ENCODE measurements at regions not wholly inside any gene's neighbourhood (a gene's known extent, or its start where the extent isn't known, plus 50 kb on each side); places are given as distances from the start of the nearest gene placed in this dataset.

GRCh38 chr5:61650661-61651060 lies 318.6 kb downstream of the ZSWIM6 start:
- no peak for TF ChIP-seq CTCF (IDR thresholded peaks at IDR 0.05; ENCODE audit: low read length, missing control alignments)
- DNase-seq (ENCODE audit: low read depth), result no peak
- H3K4me3 ChIP-seq (replicated peaks; ENCODE audit: low read depth, low read length), result no peak overlapping the region

- no peak for DNase-seq (ENCODE audit: low read depth)
- no peak for TF ChIP-seq CTCF (IDR thresholded peaks at IDR 0.05; ENCODE audit: low read length, missing control alignments)
- H3K4me3 ChIP-seq (replicated peaks; ENCODE audit: low read depth, low read length), result no peak overlapping the region
Measured at GRCh38 chr5:61651195-61651594, 319.1 kb downstream of the ZSWIM6 start.

GRCh38 chr5:61652916-61653315 lies 320.9 kb downstream of the ZSWIM6 start:
- TF ChIP-seq CTCF (IDR thresholded peaks at IDR 0.05; ENCODE audit: low read length, missing control alignments), result no peak
- no peak for DNase-seq (ENCODE audit: low read depth)
- H3K4me3 ChIP-seq (replicated peaks; ENCODE audit: low read depth, low read length), result no peak overlapping the region

- DNase-seq (ENCODE audit: low read depth), result no peak
- TF ChIP-seq CTCF (IDR thresholded peaks at IDR 0.05; ENCODE audit: low read length, missing control alignments), result no peak
Measured at GRCh38 chr5:61653807-61654580, 321.9 kb downstream of the ZSWIM6 start.

GRCh38 chr5:61654876-61655275 lies 322.8 kb downstream of the ZSWIM6 start:
- TF ChIP-seq CTCF (IDR thresholded peaks at IDR 0.05; ENCODE audit: low read length, missing control alignments), result no peak
- no peak for DNase-seq (ENCODE audit: low read depth)
- H3K4me3 ChIP-seq (replicated peaks; ENCODE audit: low read depth, low read length), result no peak overlapping the region

More at GRCh38 chr5:61653807-61654580, 321.9 kb downstream of the ZSWIM6 start:
- no peak overlapping the region for H3K4me3 ChIP-seq (replicated peaks; ENCODE audit: low read depth, low read length)

GRCh38 chr5:61657010-61657409 lies 325.0 kb downstream of the ZSWIM6 start:
- no peak overlapping the region for H3K4me3 ChIP-seq (replicated peaks; ENCODE audit: low read depth, low read length)
- no peak for TF ChIP-seq CTCF (IDR thresholded peaks at IDR 0.05; ENCODE audit: low read length, missing control alignments)
- DNase-seq (ENCODE audit: low read depth), result no peak

- no peak for TF ChIP-seq CTCF (IDR thresholded peaks at IDR 0.05; ENCODE audit: low read length, missing control alignments)
- no peak overlapping the region for H3K4me3 ChIP-seq (replicated peaks; ENCODE audit: low read depth, low read length)
- DNase-seq (ENCODE audit: low read depth), result no peak
Measured at GRCh38 chr5:61657686-61658085, 325.6 kb downstream of the ZSWIM6 start.
